Inflammatory macrophage treated with lipopolysaccharide for 4 hours (primary cell): ENCODE measurements at regions not wholly inside any gene's neighbourhood (a gene's known extent, or its start where the extent isn't known, plus 50 kb on each side); places are given as distances from the start of the nearest gene placed in this dataset.
"Not testable (repeated sequence)": the region's sequence is repeated elsewhere in the genome, so short reads cannot be mapped to it uniquely, and the experiment has no call there.

Source experiments
- DNase-seq: peaks from one replicate; pipeline ENCODE4 v3.0.0-alpha.2; 2020

- no peak for DNase-seq
Observed at GRCh38 chr6:103504501-103505154, 1355.1 kb downstream of the HACE1 start.

GRCh38 chr6:103496588-103496987, 1363.1 kb downstream of the HACE1 start:
- DNase-seq, result not testable (repeated sequence)

GRCh38 chr6:103456652-103457051, 1403.1 kb downstream of the HACE1 start:
- DNase-seq, result no peak

GRCh38 chr6:103455275-103455674, 1404.4 kb downstream of the HACE1 start:
- no peak for DNase-seq

- no peak for DNase-seq
Observed at GRCh38 chr6:103409475-103409874, 1450.2 kb downstream of the HACE1 start.

GRCh38 chr6:103405321-103405720, 1454.4 kb downstream of the HACE1 start:
- no peak for DNase-seq

GRCh38 chr6:103404799-103405198, 1454.9 kb downstream of the HACE1 start:
- DNase-seq, result no peak

GRCh38 chr6:103396768-103397167, 1463.0 kb downstream of the HACE1 start:
- no peak for DNase-seq

GRCh38 chr6:103379272-103379671, 1480.4 kb downstream of the HACE1 start:
- DNase-seq, result no peak

- DNase-seq, result no peak
Observed at GRCh38 chr6:103367212-103367611, 1492.5 kb downstream of the HACE1 start.

GRCh38 chr6:103356531-103356930, 1503.2 kb downstream of the HACE1 start:
- no peak for DNase-seq

- DNase-seq, result no peak
Observed at GRCh38 chr6:103344554-103345163, 1515.1 kb downstream of the HACE1 start.

GRCh38 chr6:103335412-103335811, 1524.3 kb downstream of the HACE1 start:
- DNase-seq, result no peak

GRCh38 chr6:103326760-103327757, 1532.7 kb downstream of the HACE1 start:
- DNase-seq, result no peak

GRCh38 chr6:103313432-103313831, 1546.3 kb downstream of the HACE1 start:
- no peak for DNase-seq

- DNase-seq, result not testable (repeated sequence)
Observed at GRCh38 chr6:103294376-103294775, 1565.3 kb downstream of the HACE1 start.

- no peak for DNase-seq
Observed at GRCh38 chr6:103284835-103285234, 1574.9 kb downstream of the HACE1 start.

- no peak for DNase-seq
Observed at GRCh38 chr6:103280417-103280816, 1579.3 kb downstream of the HACE1 start.

GRCh38 chr6:103277936-103278335, 1581.8 kb downstream of the HACE1 start:
- DNase-seq, result no peak

GRCh38 chr6:103273048-103273447, 1586.7 kb downstream of the HACE1 start:
- DNase-seq, result no peak

GRCh38 chr6:103269581-103269980, 1590.1 kb downstream of the HACE1 start:
- DNase-seq, result no peak

GRCh38 chr6:103268335-103268734, 1591.4 kb downstream of the HACE1 start:
- DNase-seq, result no peak

- DNase-seq, result no peak
Observed at GRCh38 chr6:103264020-103264419, 1595.7 kb downstream of the HACE1 start.

GRCh38 chr6:103255132-103255531, 1604.6 kb downstream of the HACE1 start:
- DNase-seq, result no peak
